Vagina (tissue), 2 donors: ENCODE measurements at regions not wholly inside any gene's neighbourhood (a gene's known extent, or its start where the extent isn't known, plus 50 kb on each side); places are given as distances from the start of the nearest gene placed in this dataset.

Experiments
- POLR2A ChIP-seq, 2 donors: fragments of 450-650 bp; IDR thresholded peaks; one replicate each; pipeline ENCODE4 v1.6.1; 2017; ENCODE audit warnings: antibody characterized with exemption in 2 of 2, mild to moderate bottlenecking in 2 of 2, moderate library complexity in 2 of 2
- POLR2AphosphoS5 ChIP-seq, 2 donors: sonication (generic); formaldehyde crosslinking; IDR thresholded peaks; one replicate each; pipeline ENCODE4 v1.9.0; 2017; ENCODE audit warnings: antibody characterized with exemption in 2 of 2, mild to moderate bottlenecking in 2 of 2, low read depth in 1 of 2; ENCODE audit not compliant: insufficient read depth in 1 of 2

DNA sequence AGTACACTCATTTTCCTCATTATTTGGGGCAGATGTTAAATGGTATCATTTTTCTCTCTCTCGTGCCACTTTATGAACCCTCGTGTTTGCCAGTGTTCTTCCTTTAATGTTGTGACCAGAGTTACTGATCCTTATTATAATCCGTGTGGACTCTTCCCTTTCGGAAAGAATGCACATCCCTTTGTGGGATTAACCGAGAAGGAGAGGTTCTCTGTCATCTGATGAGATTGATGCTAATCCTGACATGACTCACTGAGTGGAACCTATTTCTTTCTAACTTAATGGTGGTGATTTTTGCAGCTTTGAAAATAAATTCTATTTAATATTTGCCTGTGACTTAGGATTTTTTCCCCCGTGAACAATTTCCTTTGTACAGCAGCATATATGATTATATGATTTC is 300.0 kb upstream of the MAN1A1 start:
- TF ChIP-seq POLR2A (IDR thresholded peaks at IDR 0.05) (no peak), POLR2AphosphoS5 (IDR thresholded peaks at IDR 0.05; ENCODE audit: insufficient read depth in 1 of 2, low read depth in 1 of 2) (no peak)
